ENCODE measurements at regions not wholly inside any gene's neighbourhood (a gene's known extent, or its start where the extent isn't known, plus 50 kb on each side); places are given as distances from the start of the nearest gene placed in this dataset.

DNA sequence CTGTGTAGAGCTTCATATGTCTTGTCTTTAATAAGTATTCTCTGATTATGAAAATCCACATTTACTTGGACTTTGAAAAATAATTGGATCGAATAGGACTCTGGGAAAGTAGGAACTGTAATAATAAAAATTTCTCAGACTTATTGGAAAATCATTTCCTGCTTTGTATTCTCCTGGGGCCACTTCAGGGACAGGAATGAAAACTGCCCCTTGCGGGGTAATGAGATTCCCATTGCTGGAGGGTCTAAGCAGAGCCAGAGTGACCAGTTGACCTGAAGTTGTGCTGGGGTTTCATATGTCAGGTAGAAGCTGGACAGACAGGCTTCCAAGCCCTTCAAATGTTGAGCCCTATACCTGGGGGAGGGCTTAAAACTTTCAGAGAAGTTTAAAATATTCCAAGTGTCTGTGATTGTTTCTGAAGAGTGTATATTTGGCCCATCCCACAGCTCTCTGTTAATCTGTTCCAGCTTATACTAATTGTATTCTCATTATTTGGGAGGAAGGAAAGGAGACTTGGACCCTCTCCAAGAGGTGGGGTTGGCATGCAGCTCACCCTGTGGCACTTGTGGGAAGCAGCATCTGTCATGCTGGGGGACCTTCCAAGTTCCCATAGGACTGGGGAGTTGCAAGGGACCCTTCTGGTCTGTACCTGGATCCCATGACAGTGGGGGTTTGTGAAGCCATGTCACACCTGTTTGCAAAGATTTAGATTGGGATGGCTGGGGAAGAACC, 268.7 kb upstream of the ATP5MC3 start:
- Mint-ChIP-seq H3K27ac (no peak overlapping the region), H3K36me3 (no peaks in the 10 kb centered on the region), H3K4me1 (peaks cover 0 to 1% (median 0%) of the 10 kb centered on the region in 7 donors), H3K27me3 (peaks cover 0 to 21% (median 11%) of the 10 kb centered on the region in 5 donors), H3K4me3 (no peak overlapping the region), H3K9me3 (peaks cover 0 to 4% (median 0%) of the 10 kb centered on the region in 11 donors)
- H3K4me1 ChIP-seq (ENCODE audit: control insufficient read depth in 2 of 2, insufficient read depth in 2 of 2, low read length in 2 of 2), result no peaks in the 10 kb centered on the region
- no peaks in the 10 kb centered on the region for H3K9me3 ChIP-seq (ENCODE audit: control insufficient read depth in 2 of 3, low read length in 3 of 3)
- ChIA-PET POLR2A (no interaction called here), CTCF (no interaction called here)
- DNase-seq (no peak), ATAC-seq (no peak)
- no peak overlapping the region for H3K27ac ChIP-seq (ENCODE audit: low read depth, low read length)
- intact Hi-C loops (cut with micrococcal nuclease), result no loop called here
- H3K36me3 ChIP-seq (ENCODE audit: control insufficient read depth in 2 of 3, insufficient read depth in 3 of 3, low read length in 3 of 3), result no peaks in the 10 kb centered on the region
- no peak overlapping the region for H3K4me3 ChIP-seq (ENCODE audit: low read length)
- no peaks in the 10 kb centered on the region for H3K27me3 ChIP-seq (ENCODE audit: control insufficient read depth in 2 of 2, insufficient read depth in 2 of 2, low read length in 2 of 2)

DNA sequence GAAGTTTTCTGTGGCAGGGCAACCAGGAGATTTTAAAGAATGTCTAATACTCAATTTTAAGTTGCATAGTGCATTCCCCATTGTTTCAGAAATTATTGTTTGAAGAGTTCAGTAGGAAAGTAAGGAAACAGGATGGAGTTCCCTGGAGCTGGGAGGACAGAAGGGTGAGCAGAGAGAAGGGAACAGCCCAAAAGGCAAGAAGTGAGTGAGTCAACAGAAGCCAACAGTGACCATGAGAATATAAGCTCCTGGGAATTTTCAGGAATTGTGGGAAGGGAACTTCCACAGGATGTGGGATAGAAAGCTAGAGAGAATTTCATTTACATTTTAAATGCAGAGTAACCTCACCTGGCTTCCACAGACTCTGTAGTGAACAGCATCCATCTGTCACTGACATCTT, 268.1 kb upstream of the ATP5MC3 start:
- POLR2A ChIA-PET, result no interaction called here
- no peak overlapping the region for H3K27ac Mint-ChIP-seq
- H3K4me3 Mint-ChIP-seq, result no peak overlapping the region
- no peak overlapping the region for H3K27ac ChIP-seq (ENCODE audit: low read depth, low read length)
- no peak for ATAC-seq
- H3K27me3 Mint-ChIP-seq, result peaks cover 0 to 24% (median 6%) of the 10 kb centered on the region in 5 donors
- no peaks in the 10 kb centered on the region for H3K27me3 ChIP-seq (ENCODE audit: control insufficient read depth in 2 of 2, insufficient read depth in 2 of 2, low read length in 2 of 2)
- H3K9me3 ChIP-seq (ENCODE audit: control insufficient read depth in 2 of 3, low read length in 3 of 3), result no peaks in the 10 kb centered on the region
- intact Hi-C loops (cut with micrococcal nuclease), result no loop called here
- no peaks in the 10 kb centered on the region for H3K36me3 ChIP-seq (ENCODE audit: control insufficient read depth in 2 of 3, insufficient read depth in 3 of 3, low read length in 3 of 3)
- H3K4me3 ChIP-seq (ENCODE audit: low read length), result no peak overlapping the region
- no peak for DNase-seq
- CTCF ChIA-PET, result no interaction called here
- H3K9me3 Mint-ChIP-seq, result peaks cover 0 to 4% (median 0%) of the 10 kb centered on the region in 11 donors
- no peaks in the 10 kb centered on the region for H3K4me1 ChIP-seq (ENCODE audit: control insufficient read depth in 2 of 2, insufficient read depth in 2 of 2, low read length in 2 of 2)
- H3K36me3 Mint-ChIP-seq, result no peaks in the 10 kb centered on the region
- H3K4me1 Mint-ChIP-seq, result peaks cover 0 to 1% (median 0%) of the 10 kb centered on the region in 7 donors

- ATAC-seq (no peak), DNase-seq (no peak)
- no peak overlapping the region for H3K4me3 ChIP-seq (ENCODE audit: low read length)
- H3K27ac Mint-ChIP-seq, result no peak overlapping the region
- ChIA-PET POLR2A (no interaction called here), CTCF (no interaction called here)
- H3K4me1 Mint-ChIP-seq, result peaks cover 0 to 1% (median 0%) of the 10 kb centered on the region in 7 donors
- peaks cover 0 to 2% (median 0%) of the 10 kb centered on the region in 11 donors for H3K9me3 Mint-ChIP-seq
- H3K9me3 ChIP-seq (ENCODE audit: control insufficient read depth in 2 of 3, low read length in 3 of 3), result no peaks in the 10 kb centered on the region
- H3K27me3 Mint-ChIP-seq, result peaks cover 3 to 24% (median 14%) of the 10 kb centered on the region in 5 donors
- H3K4me3 Mint-ChIP-seq, result no peak overlapping the region
- H3K36me3 Mint-ChIP-seq, result no peaks in the 10 kb centered on the region
- no peaks in the 10 kb centered on the region for H3K4me1 ChIP-seq (ENCODE audit: control insufficient read depth in 2 of 2, insufficient read depth in 2 of 2, low read length in 2 of 2)
- no peak overlapping the region for H3K27ac ChIP-seq (ENCODE audit: low read depth, low read length)
- intact Hi-C loops (cut with micrococcal nuclease), result no loop called here
- no peaks in the 10 kb centered on the region for H3K36me3 ChIP-seq (ENCODE audit: control insufficient read depth in 2 of 3, insufficient read depth in 3 of 3, low read length in 3 of 3)
- no peaks in the 10 kb centered on the region for H3K27me3 ChIP-seq (ENCODE audit: control insufficient read depth in 2 of 2, insufficient read depth in 2 of 2, low read length in 2 of 2)
Measured at GRCh38 chr2:175446201-175446600, 264.7 kb upstream of the ATP5MC3 start.

- ATAC-seq, result peak; percentile 48
- DNase-seq, result no peak
- no peak overlapping the region for H3K4me3 ChIP-seq (ENCODE audit: low read length)
- Mint-ChIP-seq H3K4me1 (no peaks in the 10 kb centered on the region), H3K4me3 (no peak overlapping the region), H3K36me3 (no peaks in the 10 kb centered on the region), H3K27me3 (peaks cover 3 to 24% (median 16%) of the 10 kb centered on the region in 5 donors), H3K9me3 (peaks cover 0 to 2% (median 0%) of the 10 kb centered on the region in 11 donors), H3K27ac (no peak overlapping the region)
- ChIA-PET CTCF (no interaction called here), POLR2A (no interaction called here)
- H3K27ac ChIP-seq (ENCODE audit: low read depth, low read length), result no peak overlapping the region
- no peaks in the 10 kb centered on the region for H3K36me3 ChIP-seq (ENCODE audit: control insufficient read depth in 2 of 3, insufficient read depth in 3 of 3, low read length in 3 of 3)
- no peaks in the 10 kb centered on the region for H3K9me3 ChIP-seq (ENCODE audit: control insufficient read depth in 2 of 3, low read length in 3 of 3)
- H3K27me3 ChIP-seq (ENCODE audit: control insufficient read depth in 2 of 2, insufficient read depth in 2 of 2, low read length in 2 of 2), result no peaks in the 10 kb centered on the region
- H3K4me1 ChIP-seq (ENCODE audit: control insufficient read depth in 2 of 2, insufficient read depth in 2 of 2, low read length in 2 of 2), result no peaks in the 10 kb centered on the region
- intact Hi-C loops (cut with micrococcal nuclease), result no loop called here
Measured at GRCh38 chr2:175445281-175445680, 263.8 kb upstream of the ATP5MC3 start.

DNA sequence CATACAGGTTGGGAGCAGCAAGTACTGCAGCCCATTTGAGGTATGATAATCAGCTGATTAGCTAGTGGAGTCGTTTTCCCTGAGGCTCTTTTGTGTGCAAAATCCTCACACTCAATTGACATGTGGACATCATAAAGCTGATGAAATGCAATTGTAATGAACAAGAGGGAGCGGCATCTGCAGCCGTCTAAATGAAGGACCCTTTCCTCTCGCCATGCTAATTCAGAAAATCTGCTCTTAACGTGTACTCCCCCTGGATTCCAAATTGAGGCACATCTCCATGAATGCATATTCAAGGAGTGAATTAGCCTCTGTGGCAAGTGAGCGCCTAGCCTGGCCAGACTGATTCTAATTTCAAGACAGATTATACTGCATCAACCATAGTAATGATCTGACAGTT, 260.9 kb upstream of the ATP5MC3 start:
- DNase-seq (no peak), ATAC-seq (no peak)
- H3K4me1 Mint-ChIP-seq, result no peaks in the 10 kb centered on the region
- no peak overlapping the region for H3K4me3 Mint-ChIP-seq
- H3K4me1 ChIP-seq (ENCODE audit: control insufficient read depth in 2 of 2, insufficient read depth in 2 of 2, low read length in 2 of 2), result no peaks in the 10 kb centered on the region
- no peaks in the 10 kb centered on the region for H3K36me3 ChIP-seq (ENCODE audit: control insufficient read depth in 2 of 3, insufficient read depth in 3 of 3, low read length in 3 of 3)
- H3K27me3 Mint-ChIP-seq, result peaks cover 3 to 32% (median 11%) of the 10 kb centered on the region in 5 donors
- H3K9me3 Mint-ChIP-seq, result peaks cover 0 to 7% (median 0%) of the 10 kb centered on the region in 11 donors
- no peaks in the 10 kb centered on the region for H3K9me3 ChIP-seq (ENCODE audit: control insufficient read depth in 2 of 3, low read length in 3 of 3)
- intact Hi-C loops (cut with micrococcal nuclease), result no loop called here
- no peak overlapping the region for H3K27ac ChIP-seq (ENCODE audit: low read depth, low read length)
- CTCF ChIA-PET, result no interaction called here
- no peaks in the 10 kb centered on the region for H3K36me3 Mint-ChIP-seq
- POLR2A ChIA-PET, result no interaction called here
- no peaks in the 10 kb centered on the region for H3K27me3 ChIP-seq (ENCODE audit: control insufficient read depth in 2 of 2, insufficient read depth in 2 of 2, low read length in 2 of 2)
- no peak overlapping the region for H3K27ac Mint-ChIP-seq
- no peak overlapping the region for H3K4me3 ChIP-seq (ENCODE audit: low read length)

DNA sequence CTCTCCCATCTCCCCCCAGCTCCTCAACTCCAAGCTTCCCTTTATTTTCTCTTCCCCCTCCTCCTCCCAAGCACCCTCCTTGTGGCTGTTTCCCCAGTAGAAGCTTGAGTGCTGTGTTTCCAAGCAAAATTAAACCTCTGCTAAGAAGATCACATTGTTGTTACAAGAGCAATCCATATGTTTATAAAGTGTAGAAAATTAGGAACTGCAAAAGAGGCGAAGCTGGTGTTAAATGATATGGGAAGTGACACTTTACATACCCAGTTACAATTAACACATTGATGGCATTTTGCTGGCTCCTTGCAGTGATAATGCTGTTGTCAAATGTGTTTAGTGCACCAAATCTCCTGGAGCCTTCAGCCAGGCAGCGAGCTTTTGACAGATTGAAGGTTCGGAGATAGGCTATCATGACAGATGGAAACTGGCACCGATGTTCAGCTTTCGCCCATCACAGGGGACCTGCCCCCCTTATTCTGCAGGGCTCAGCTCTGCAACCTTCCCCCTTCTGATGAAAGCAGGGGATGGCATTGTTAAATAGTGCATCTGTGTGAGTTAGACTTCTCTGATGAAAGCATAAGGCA, 259.8 kb upstream of the ATP5MC3 start:
- DNase-seq (no peak), ATAC-seq (no peak)
- Histone ChIP-seq H3K27ac (ENCODE audit: low read depth, low read length) (no peak overlapping the region), H3K4me3 (ENCODE audit: low read length) (no peak overlapping the region), H3K36me3 (ENCODE audit: control insufficient read depth in 2 of 3, insufficient read depth in 3 of 3, low read length in 3 of 3) (no peaks in the 10 kb centered on the region), H3K9me3 (ENCODE audit: control insufficient read depth in 2 of 3, low read length in 3 of 3) (no peaks in the 10 kb centered on the region), H3K4me1 (ENCODE audit: control insufficient read depth in 2 of 2, insufficient read depth in 2 of 2, low read length in 2 of 2) (no peaks in the 10 kb centered on the region), H3K27me3 (ENCODE audit: control insufficient read depth in 2 of 2, insufficient read depth in 2 of 2, low read length in 2 of 2) (no peaks in the 10 kb centered on the region)
- Mint-ChIP-seq H3K4me3 (no peak overlapping the region), H3K27ac (no peak overlapping the region), H3K9me3 (peaks cover 0 to 7% (median 0%) of the 10 kb centered on the region in 11 donors), H3K27me3 (peaks cover 3 to 27% (median 10%) of the 10 kb centered on the region in 5 donors), H3K4me1 (no peaks in the 10 kb centered on the region), H3K36me3 (no peaks in the 10 kb centered on the region)
- ChIA-PET POLR2A (no interaction called here), CTCF (no interaction called here)
- intact Hi-C loops (cut with micrococcal nuclease), result no loop called here

DNA sequence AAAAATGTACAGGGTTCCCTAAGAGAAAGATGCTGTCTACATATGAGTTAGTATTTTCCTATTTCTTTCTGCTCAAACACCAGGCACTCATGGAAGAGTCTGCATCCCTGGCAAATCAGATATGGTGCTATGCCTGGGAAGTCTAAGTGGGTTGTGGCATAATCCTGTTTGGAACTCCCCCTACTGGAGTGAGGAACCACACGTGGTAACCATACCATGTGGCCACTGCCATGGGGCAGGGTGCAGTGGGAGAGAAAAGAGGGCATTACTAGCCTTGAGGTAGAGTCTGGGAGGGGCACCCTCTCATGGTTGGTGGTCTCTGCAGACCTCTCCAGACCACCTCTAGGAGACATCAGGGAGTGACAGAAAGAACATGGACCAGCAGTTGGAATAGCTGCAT, 257.9 kb upstream of the ATP5MC3 start:
- ATAC-seq (no peak), DNase-seq (no peak)
- Histone ChIP-seq H3K9me3 (ENCODE audit: control insufficient read depth in 2 of 3, low read length in 3 of 3) (no peaks in the 10 kb centered on the region), H3K27ac (ENCODE audit: low read depth, low read length) (no peak overlapping the region), H3K4me1 (ENCODE audit: control insufficient read depth in 2 of 2, insufficient read depth in 2 of 2, low read length in 2 of 2) (no peaks in the 10 kb centered on the region), H3K27me3 (ENCODE audit: control insufficient read depth in 2 of 2, insufficient read depth in 2 of 2, low read length in 2 of 2) (no peaks in the 10 kb centered on the region), H3K36me3 (ENCODE audit: control insufficient read depth in 2 of 3, insufficient read depth in 3 of 3, low read length in 3 of 3) (no peaks in the 10 kb centered on the region), H3K4me3 (ENCODE audit: low read length) (no peak overlapping the region)
- H3K9me3 Mint-ChIP-seq, result peaks cover 0 to 7% (median 0%) of the 10 kb centered on the region in 11 donors
- POLR2A ChIA-PET, result no interaction called here
- peaks cover 0 to 27% (median 10%) of the 10 kb centered on the region in 5 donors for H3K27me3 Mint-ChIP-seq
- no peaks in the 10 kb centered on the region for H3K36me3 Mint-ChIP-seq
- no peak overlapping the region for H3K27ac Mint-ChIP-seq
- H3K4me1 Mint-ChIP-seq, result no peaks in the 10 kb centered on the region
- CTCF ChIA-PET, result no interaction called here
- H3K4me3 Mint-ChIP-seq, result no peak overlapping the region
- intact Hi-C loops (cut with micrococcal nuclease), result no loop called here

Measured in naive thymus-derived CD4-positive, alpha-beta T cell (primary cell).